Hepatocyte (in vitro differentiated cells): ENCODE measurements at regions not wholly inside any gene's neighbourhood (a gene's known extent, or its start where the extent isn't known, plus 50 kb on each side); places are given as distances from the start of the nearest gene placed in this dataset.

ENCODE experiments used
- CTCF ChIP-seq: fragments of 200-600 bp; sonication (generic); IDR thresholded peaks from 2 replicates; pipeline ENCODE4 v1.5.1; 2016; ENCODE audit warnings: antibody characterized with exemption, mild to moderate bottlenecking; ENCODE audit not compliant: poor library complexity
- EZH2phosphoT487 ChIP-seq: fragments of 200-600 bp; sonication (generic); IDR thresholded peaks from one replicate; pipeline ENCODE4 v1.6.1; 2018; ENCODE audit warnings: antibody characterized with exemption, mild to moderate bottlenecking, low read depth, moderate library complexity; ENCODE audit not compliant: unreplicated experiment, severe bottlenecking

DNA sequence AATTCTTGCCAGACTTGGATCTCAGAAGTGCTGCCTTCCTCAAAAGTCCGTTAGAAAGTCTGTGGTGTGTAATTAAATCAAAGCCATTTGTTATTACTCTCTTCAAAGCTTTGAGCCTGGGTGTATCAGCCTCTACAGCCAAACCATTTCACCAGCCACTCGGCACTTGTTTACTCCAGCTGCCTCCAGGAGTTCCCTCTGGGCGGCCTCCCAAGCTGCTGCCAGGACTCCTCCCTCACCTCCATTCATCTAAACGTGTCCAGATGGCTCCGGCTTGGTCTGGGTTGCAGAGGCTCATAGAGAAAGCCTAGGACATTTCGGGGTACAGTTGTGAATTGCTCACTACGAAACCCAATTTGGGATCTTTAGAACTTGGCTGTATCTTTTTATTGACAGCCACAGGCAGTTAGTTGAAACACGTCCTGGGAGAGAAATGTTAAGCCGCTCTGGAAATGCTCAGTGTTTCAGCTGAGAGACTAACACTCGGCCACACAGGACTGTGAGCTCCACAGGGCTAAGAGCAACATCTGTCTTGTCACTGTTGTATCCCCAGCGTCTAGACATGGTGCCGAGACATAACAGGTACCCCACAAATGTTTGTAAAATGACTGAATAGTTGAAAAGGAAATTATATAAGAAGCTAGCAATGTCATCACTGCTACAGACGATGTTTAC, 116.9 kb upstream of the NGF start:
- no peak for TF ChIP-seq CTCF
- no peak for TF ChIP-seq EZH2phosphoT487
